SU-DHL-6 (cell line): ENCODE measurements at regions not wholly inside any gene's neighbourhood (a gene's known extent, or its start where the extent isn't known, plus 50 kb on each side); places are given as distances from the start of the nearest gene placed in this dataset.

Experiments used
- EZH2phosphoT487 ChIP-seq: fragments of 200-600 bp; sonication (generic), shearing (Covaris generic); conservative IDR thresholded peaks from 2 replicates; pipeline ENCODE4 v1.6.1; 2018; ENCODE audit warnings: mild to moderate bottlenecking, antibody characterized with exemption, low read length, moderate library complexity, mixed read lengths
- TF ChIP-seq, protein P1 (sequence below): fragments of 200-600 bp; sonication (generic); IDR thresholded peaks from one replicate; pipeline ENCODE4 v1.5.1; 2017; ENCODE audit warnings: antibody characterized with exemption, mild to moderate bottlenecking, low read length, moderate library complexity; ENCODE audit not compliant: insufficient read depth, poor library complexity, severe bottlenecking

DNA sequence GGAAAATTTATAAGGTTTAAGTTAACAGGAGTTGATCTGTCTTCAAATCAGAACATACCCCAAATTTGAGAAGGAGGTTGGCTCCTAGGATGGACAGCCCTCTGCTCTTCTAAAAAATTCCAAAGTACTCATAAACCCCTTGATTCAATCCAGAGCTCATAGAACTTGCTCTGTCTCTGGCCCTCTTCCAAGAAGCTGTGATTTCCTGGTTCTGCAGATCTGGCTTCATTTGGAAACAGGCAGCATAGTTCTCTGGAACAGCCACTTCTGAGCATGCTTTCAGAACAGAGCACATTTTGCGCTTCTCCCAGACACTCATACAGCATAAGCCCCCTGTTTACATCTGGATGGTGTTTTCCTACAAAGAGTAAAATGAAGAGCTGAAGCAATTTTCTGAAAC lies 96.7 kb downstream of the KBTBD8 start:
- TF ChIP-seq, protein P1, sequence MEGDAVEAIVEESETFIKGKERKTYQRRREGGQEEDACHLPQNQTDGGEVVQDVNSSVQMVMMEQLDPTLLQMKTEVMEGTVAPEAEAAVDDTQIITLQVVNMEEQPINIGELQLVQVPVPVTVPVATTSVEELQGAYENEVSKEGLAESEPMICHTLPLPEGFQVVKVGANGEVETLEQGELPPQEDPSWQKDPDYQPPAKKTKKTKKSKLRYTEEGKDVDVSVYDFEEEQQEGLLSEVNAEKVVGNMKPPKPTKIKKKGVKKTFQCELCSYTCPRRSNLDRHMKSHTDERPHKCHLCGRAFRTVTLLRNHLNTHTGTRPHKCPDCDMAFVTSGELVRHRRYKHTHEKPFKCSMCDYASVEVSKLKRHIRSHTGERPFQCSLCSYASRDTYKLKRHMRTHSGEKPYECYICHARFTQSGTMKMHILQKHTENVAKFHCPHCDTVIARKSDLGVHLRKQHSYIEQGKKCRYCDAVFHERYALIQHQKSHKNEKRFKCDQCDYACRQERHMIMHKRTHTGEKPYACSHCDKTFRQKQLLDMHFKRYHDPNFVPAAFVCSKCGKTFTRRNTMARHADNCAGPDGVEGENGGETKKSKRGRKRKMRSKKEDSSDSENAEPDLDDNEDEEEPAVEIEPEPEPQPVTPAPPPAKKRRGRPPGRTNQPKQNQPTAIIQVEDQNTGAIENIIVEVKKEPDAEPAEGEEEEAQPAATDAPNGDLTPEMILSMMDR, result no peak
- no peak for TF ChIP-seq EZH2phosphoT487
